ENCODE measurements at regions not wholly inside any gene's neighbourhood (a gene's known extent, or its start where the extent isn't known, plus 50 kb on each side); places are given as distances from the start of the nearest gene placed in this dataset.
"Not testable (repeated sequence)": the region's sequence is repeated elsewhere in the genome, so short reads cannot be mapped to it uniquely, and the experiment has no call there.

- H3K36me3 ChIP-seq (ENCODE audit: control insufficient read depth in 2 of 2, insufficient read depth in 2 of 2, low read length in 2 of 2) = no peaks in the 10 kb centered on the region
- no peak overlapping the region for H3K4me3 ChIP-seq (ENCODE audit: low read length in 2 of 2)
- H3K9ac ChIP-seq (ENCODE audit: low read length in 2 of 2) = no peak overlapping the region
- no peaks in the 10 kb centered on the region for H3K27me3 ChIP-seq (ENCODE audit: control insufficient read depth in 1 of 2, insufficient read depth in 2 of 2, low read length in 2 of 2)
- H3K9me3 ChIP-seq (ENCODE audit: control insufficient read depth in 2 of 2, low read length in 2 of 2) = peaks cover 0 to 6% of the 10 kb centered on the region in 2 donors
- H3K27ac ChIP-seq (ENCODE audit: low read length) = no peak overlapping the region
- no peaks in the 10 kb centered on the region for H3K4me1 ChIP-seq (ENCODE audit: control insufficient read depth, insufficient read depth, low read length)
These were observed 140.7 kb downstream of the MINAR1 start for GRCh38 chr15:79572691-79573404.

GRCh38 chr15:79574431-79575273, 142.5 kb downstream of the MINAR1 start:
- not testable (repeated sequence) for H3K4me3 ChIP-seq (ENCODE audit: low read length in 2 of 2); H3K9me3 ChIP-seq (ENCODE audit: control insufficient read depth in 2 of 2, low read length in 2 of 2); H3K27ac ChIP-seq (ENCODE audit: low read length); H3K9ac ChIP-seq (ENCODE audit: low read length in 2 of 2); H3K27me3 ChIP-seq (ENCODE audit: control insufficient read depth in 1 of 2, insufficient read depth in 2 of 2, low read length in 2 of 2); H3K36me3 ChIP-seq (ENCODE audit: control insufficient read depth in 2 of 2, insufficient read depth in 2 of 2, low read length in 2 of 2); H3K4me1 ChIP-seq (ENCODE audit: control insufficient read depth, insufficient read depth, low read length)

- Histone ChIP-seq H3K4me1 (ENCODE audit: control insufficient read depth, insufficient read depth, low read length) (no peaks in the 10 kb centered on the region), H3K36me3 (ENCODE audit: control insufficient read depth in 2 of 2, insufficient read depth in 2 of 2, low read length in 2 of 2) (no peaks in the 10 kb centered on the region), H3K27me3 (ENCODE audit: control insufficient read depth in 1 of 2, insufficient read depth in 2 of 2, low read length in 2 of 2) (no peaks in the 10 kb centered on the region), H3K4me3 (ENCODE audit: low read length in 2 of 2) (no peak overlapping the region), H3K27ac (ENCODE audit: low read length) (no peak overlapping the region), H3K9ac (ENCODE audit: low read length in 2 of 2) (no peak overlapping the region), H3K9me3 (ENCODE audit: control insufficient read depth in 2 of 2, low read length in 2 of 2) (no peaks in the 10 kb centered on the region)
These were observed 150.5 kb downstream of the MINAR1 start for GRCh38 chr15:79582650-79583049.

- Histone ChIP-seq H3K4me3 (ENCODE audit: low read length in 2 of 2) (no peak overlapping the region), H3K4me1 (ENCODE audit: control insufficient read depth, insufficient read depth, low read length) (no peaks in the 10 kb centered on the region), H3K27me3 (ENCODE audit: control insufficient read depth in 1 of 2, insufficient read depth in 2 of 2, low read length in 2 of 2) (peaks cover 0 to 6% of the 10 kb centered on the region in 2 donors), H3K9ac (ENCODE audit: low read length in 2 of 2) (no peak overlapping the region), H3K9me3 (ENCODE audit: control insufficient read depth in 2 of 2, low read length in 2 of 2) (no peaks in the 10 kb centered on the region), H3K36me3 (ENCODE audit: control insufficient read depth in 2 of 2, insufficient read depth in 2 of 2, low read length in 2 of 2) (no peaks in the 10 kb centered on the region), H3K27ac (ENCODE audit: low read length) (no peak overlapping the region)
These were observed 160.0 kb downstream of the MINAR1 start for GRCh38 chr15:79592126-79592525.

- Histone ChIP-seq H3K4me3 (ENCODE audit: low read length in 2 of 2) (no peak overlapping the region), H3K9ac (ENCODE audit: low read length in 2 of 2) (no peak overlapping the region), H3K27ac (ENCODE audit: low read length) (no peak overlapping the region), H3K9me3 (ENCODE audit: control insufficient read depth in 2 of 2, low read length in 2 of 2) (no peaks in the 10 kb centered on the region), H3K27me3 (ENCODE audit: control insufficient read depth in 1 of 2, insufficient read depth in 2 of 2, low read length in 2 of 2) (peaks cover 2 to 6% of the 10 kb centered on the region in 2 donors), H3K36me3 (ENCODE audit: control insufficient read depth in 2 of 2, insufficient read depth in 2 of 2, low read length in 2 of 2) (no peaks in the 10 kb centered on the region), H3K4me1 (ENCODE audit: control insufficient read depth, insufficient read depth, low read length) (no peaks in the 10 kb centered on the region)
These were observed 161.2 kb downstream of the MINAR1 start for GRCh38 chr15:79593119-79593869.

- no peaks in the 10 kb centered on the region for H3K4me1 ChIP-seq (ENCODE audit: control insufficient read depth, insufficient read depth, low read length)
- H3K27ac ChIP-seq (ENCODE audit: low read length) = no peak overlapping the region
- H3K36me3 ChIP-seq (ENCODE audit: control insufficient read depth in 2 of 2, insufficient read depth in 2 of 2, low read length in 2 of 2) = no peaks in the 10 kb centered on the region
- H3K27me3 ChIP-seq (ENCODE audit: control insufficient read depth in 1 of 2, insufficient read depth in 2 of 2, low read length in 2 of 2) = peaks cover 2 to 9% of the 10 kb centered on the region in 2 donors
- H3K9me3 ChIP-seq (ENCODE audit: control insufficient read depth in 2 of 2, low read length in 2 of 2) = peaks cover 0 to 1% of the 10 kb centered on the region in 2 donors
- H3K9ac ChIP-seq (ENCODE audit: low read length in 2 of 2) = no peak overlapping the region
- no peak overlapping the region for H3K4me3 ChIP-seq (ENCODE audit: low read length in 2 of 2)
These were observed 163.2 kb downstream of the MINAR1 start for GRCh38 chr15:79595306-79595705.

GRCh38 chr15:79595995-79596622, 164.0 kb downstream of the MINAR1 start:
- no peak overlapping the region for H3K9ac ChIP-seq (ENCODE audit: low read length in 2 of 2)
- H3K36me3 ChIP-seq (ENCODE audit: control insufficient read depth in 2 of 2, insufficient read depth in 2 of 2, low read length in 2 of 2) = no peaks in the 10 kb centered on the region
- no peak overlapping the region for H3K4me3 ChIP-seq (ENCODE audit: low read length in 2 of 2)
- H3K9me3 ChIP-seq (ENCODE audit: control insufficient read depth in 2 of 2, low read length in 2 of 2) = peaks cover 0 to 3% of the 10 kb centered on the region in 2 donors
- H3K27ac ChIP-seq (ENCODE audit: low read length) = no peak overlapping the region
- H3K27me3 ChIP-seq (ENCODE audit: control insufficient read depth in 1 of 2, insufficient read depth in 2 of 2, low read length in 2 of 2) = peaks cover 2 to 9% of the 10 kb centered on the region in 2 donors
- H3K4me1 ChIP-seq (ENCODE audit: control insufficient read depth, insufficient read depth, low read length) = no peaks in the 10 kb centered on the region

GRCh38 chr15:79598639-79599038, 166.5 kb downstream of the MINAR1 start:
- no peak overlapping the region for H3K9ac ChIP-seq (ENCODE audit: low read length in 2 of 2)
- H3K9me3 ChIP-seq (ENCODE audit: control insufficient read depth in 2 of 2, low read length in 2 of 2) = peaks cover 0 to 3% of the 10 kb centered on the region in 2 donors
- no peak overlapping the region for H3K4me3 ChIP-seq (ENCODE audit: low read length in 2 of 2)
- no peak overlapping the region for H3K27ac ChIP-seq (ENCODE audit: low read length)
- peaks cover 2 to 3% of the 10 kb centered on the region in 2 donors for H3K27me3 ChIP-seq (ENCODE audit: control insufficient read depth in 1 of 2, insufficient read depth in 2 of 2, low read length in 2 of 2)
- H3K4me1 ChIP-seq (ENCODE audit: control insufficient read depth, insufficient read depth, low read length) = no peaks in the 10 kb centered on the region
- H3K36me3 ChIP-seq (ENCODE audit: control insufficient read depth in 2 of 2, insufficient read depth in 2 of 2, low read length in 2 of 2) = no peaks in the 10 kb centered on the region

GRCh38 chr15:79601405-79602086, 169.4 kb downstream of the MINAR1 start:
- no peaks in the 10 kb centered on the region for H3K4me1 ChIP-seq (ENCODE audit: control insufficient read depth, insufficient read depth, low read length)

GRCh38 chr15:79602180-79602579, 170.0 kb downstream of the MINAR1 start:
- Histone ChIP-seq H3K36me3 (ENCODE audit: control insufficient read depth in 2 of 2, insufficient read depth in 2 of 2, low read length in 2 of 2) (no peaks in the 10 kb centered on the region), H3K9ac (ENCODE audit: low read length in 2 of 2) (no peak overlapping the region), H3K27ac (ENCODE audit: low read length) (no peak overlapping the region), H3K27me3 (ENCODE audit: control insufficient read depth in 1 of 2, insufficient read depth in 2 of 2, low read length in 2 of 2) (peaks cover 2 to 3% of the 10 kb centered on the region in 2 donors), H3K4me3 (ENCODE audit: low read length in 2 of 2) (no peak overlapping the region), H3K9me3 (ENCODE audit: control insufficient read depth in 2 of 2, low read length in 2 of 2) (peaks cover 0 to 3% of the 10 kb centered on the region in 2 donors), H3K4me1 (ENCODE audit: control insufficient read depth, insufficient read depth, low read length) (no peaks in the 10 kb centered on the region)

More at GRCh38 chr15:79601405-79602086, 169.4 kb downstream of the MINAR1 start:
- peaks cover 0 to 3% of the 10 kb centered on the region in 2 donors for H3K9me3 ChIP-seq (ENCODE audit: control insufficient read depth in 2 of 2, low read length in 2 of 2)
- H3K27ac ChIP-seq (ENCODE audit: low read length) = no peak overlapping the region
- H3K4me3 ChIP-seq (ENCODE audit: low read length in 2 of 2) = no peak overlapping the region
- H3K36me3 ChIP-seq (ENCODE audit: control insufficient read depth in 2 of 2, insufficient read depth in 2 of 2, low read length in 2 of 2) = no peaks in the 10 kb centered on the region
- no peak overlapping the region for H3K9ac ChIP-seq (ENCODE audit: low read length in 2 of 2)
- peaks cover 2 to 3% of the 10 kb centered on the region in 2 donors for H3K27me3 ChIP-seq (ENCODE audit: control insufficient read depth in 1 of 2, insufficient read depth in 2 of 2, low read length in 2 of 2)
